Trophoblast cell (in vitro differentiated cells and primary cell): ENCODE measurements at regions not wholly inside any gene's neighbourhood (a gene's known extent, or its start where the extent isn't known, plus 50 kb on each side); places are given as distances from the start of the nearest gene placed in this dataset.

Source experiments
- DNase-seq, 2 donors: peaks; one replicate each; pipeline ENCODE4 v3.0.0-alpha.2; 2016
- H2AFZ ChIP-seq: 2 replicates; pipeline ENCODE4 v1.6.1; 2013; ENCODE audit warnings: low read length, moderate library complexity, mild to moderate bottlenecking; ENCODE audit not compliant: insufficient read depth, poor library complexity
- H2AK5ac ChIP-seq: 2 replicates; pipeline ENCODE4 v1.6.1; 2013; ENCODE audit warnings: mild to moderate bottlenecking, low read length
- H2BK120ac ChIP-seq: 2 replicates; pipeline ENCODE4 v1.6.1; 2013; ENCODE audit warnings: low read length, mild to moderate bottlenecking, moderate library complexity; ENCODE audit not compliant: insufficient read depth, poor library complexity
- H2BK12ac ChIP-seq: 2 replicates; pipeline ENCODE4 v1.6.1; 2013; ENCODE audit warnings: mild to moderate bottlenecking, low read length, moderate library complexity
- H2BK5ac ChIP-seq: 2 replicates; pipeline ENCODE4 v1.6.1; 2013; ENCODE audit warnings: low read length, low read depth, moderate library complexity, mild to moderate bottlenecking; ENCODE audit not compliant: poor library complexity
- H3K14ac ChIP-seq: 2 replicates; pipeline ENCODE4 v1.6.1; 2013; ENCODE audit warnings: mild to moderate bottlenecking, low read length
- H3K18ac ChIP-seq: 2 replicates; pipeline ENCODE4 v1.6.1; 2013; ENCODE audit warnings: mild to moderate bottlenecking, low read length
- H3K23ac ChIP-seq: 2 replicates; pipeline ENCODE4 v1.6.1; 2013; ENCODE audit warnings: low read length
- H3K27ac ChIP-seq: 2 replicates; pipeline ENCODE4 v1.5.1; 2013; ENCODE audit warnings: low read depth, mild to moderate bottlenecking, inconsistent platforms, low read length, moderate library complexity
- H3K27me3 ChIP-seq: 2 replicates; pipeline ENCODE4 v1.6.1; 2013; ENCODE audit warnings: inconsistent platforms, mild to moderate bottlenecking, low read length, moderate library complexity; ENCODE audit not compliant: insufficient read depth
- H3K36me3 ChIP-seq, 2 experiments: 1 replicate in 1 of 2; 2 replicates in 1 of 2; pipeline ENCODE4 v1.6.1; 2013; ENCODE audit warnings: low read length in 2 of 2, mild to moderate bottlenecking in 2 of 2, moderate library complexity in 1 of 2; ENCODE audit not compliant: insufficient read depth in 2 of 2, control insufficient read depth in 1 of 2
- H3K4ac ChIP-seq: 2 replicates; pipeline ENCODE4 v1.6.1; 2013; ENCODE audit warnings: low read depth, mild to moderate bottlenecking, low read length, moderate library complexity
- H3K4me1 ChIP-seq, 2 experiments: 1 replicate in 1 of 2; 2 replicates in 1 of 2; pipeline ENCODE4 v1.6.1; 2013; ENCODE audit warnings: low read length in 2 of 2, mild to moderate bottlenecking in 2 of 2, moderate library complexity in 1 of 2; ENCODE audit not compliant: insufficient read depth in 2 of 2, control insufficient read depth in 1 of 2
- H3K4me2 ChIP-seq: 2 replicates; pipeline ENCODE4 v1.6.1; 2013; ENCODE audit warnings: inconsistent platforms, mild to moderate bottlenecking, low read length, moderate library complexity
- H3K4me3 ChIP-seq: 2 replicates; pipeline ENCODE4 v1.5.1; 2013; ENCODE audit warnings: mild to moderate bottlenecking, low read depth, low read length, inconsistent platforms
- H3K79me1 ChIP-seq: one replicate; pipeline ENCODE4 v1.6.1; 2013; ENCODE audit warnings: low read length
- H3K79me2 ChIP-seq: 2 replicates; pipeline ENCODE4 v1.6.1; 2013; ENCODE audit warnings: low read length, mild to moderate bottlenecking; ENCODE audit not compliant: control insufficient read depth, insufficient read depth, poor library complexity
- H3K9ac ChIP-seq: 2 replicates; pipeline ENCODE4 v1.6.1; 2013; ENCODE audit warnings: mild to moderate bottlenecking, low read length
- H3K9me3 ChIP-seq: 2 replicates; pipeline ENCODE4 v1.6.1; 2013; ENCODE audit warnings: low read depth, mild to moderate bottlenecking, control low read depth, inconsistent platforms, low read length; ENCODE audit not compliant: insufficient read depth
- H4K12ac ChIP-seq: 2 replicates; pipeline ENCODE4 v1.6.1; 2013; ENCODE audit warnings: low read depth, mild to moderate bottlenecking, low read length, moderate library complexity
- H4K8ac ChIP-seq: 2 replicates; pipeline ENCODE4 v1.6.1; 2013; ENCODE audit warnings: low read depth, mild to moderate bottlenecking, low read length, moderate library complexity
- H4K91ac ChIP-seq: one replicate; pipeline ENCODE4 v1.6.1; 2013; ENCODE audit warnings: low read depth, mild to moderate bottlenecking, low read length, moderate library complexity
- WGBS: extraction: QIAGEN DNeasy Blood & Tissue Kit; methylation state at CpG from one replicate; pipeline ENCODE4 v1.1.7; 2013; ENCODE audit warnings: missing lambda C conversion rate; ENCODE audit not compliant: insufficient read length, insufficient coverage; ENCODE audit errors: extremely low coverage; 5-methylcytosine and 5-hydroxymethylcytosine counted together

GRCh38 chrX:134115270-134115669 is 121.7 kb upstream of the CCDC160 start:
- H4K8ac ChIP-seq: no peak overlapping the region
- no peak overlapping the region for H2BK5ac ChIP-seq
- H2AK5ac ChIP-seq: no peak overlapping the region
- no peak overlapping the region for H4K12ac ChIP-seq
- no peak overlapping the region for H3K4me3 ChIP-seq
- no peak overlapping the region for H3K4ac ChIP-seq
- whole genome bisulfite sequencing: no CpG with 5 or more reads among the region's 3 CpGs
- no peak overlapping the region for H2BK120ac ChIP-seq
- no peak overlapping the region for H2BK12ac ChIP-seq
- no peak overlapping the region for H3K23ac ChIP-seq
- no peaks in the 10 kb centered on the region for H3K79me1 ChIP-seq
- H2AFZ ChIP-seq: no peak overlapping the region
- H3K79me2 ChIP-seq: no peaks in the 10 kb centered on the region
- no peak overlapping the region for H4K91ac ChIP-seq
- no peaks in the 10 kb centered on the region for H3K9me3 ChIP-seq
- no peaks in the 10 kb centered on the region for H3K36me3 ChIP-seq
- H3K4me2 ChIP-seq: no peak overlapping the region
- H3K4me1 ChIP-seq: no peaks in the 10 kb centered on the region
- H3K27ac ChIP-seq: no peak overlapping the region
- H3K9ac ChIP-seq: no peak overlapping the region
- H3K14ac ChIP-seq: no peak overlapping the region
- DNase-seq: no peak
- H3K18ac ChIP-seq: no peak overlapping the region
- H3K27me3 ChIP-seq: no peaks in the 10 kb centered on the region

GRCh38 chrX:134137341-134137740 is 99.6 kb upstream of the CCDC160 start:
- Histone ChIP-seq H2AFZ (no peak overlapping the region), H3K9ac (no peak overlapping the region), H2BK120ac (no peak overlapping the region), H3K36me3 (no peaks in the 10 kb centered on the region), H4K12ac (no peak overlapping the region), H2BK12ac (no peak overlapping the region), H3K27me3 (no peaks in the 10 kb centered on the region), H3K4me3 (no peak overlapping the region), H3K4me2 (no peak overlapping the region), H3K18ac (no peak overlapping the region), H4K8ac (no peak overlapping the region), H3K4me1 (no peaks in the 10 kb centered on the region), H3K4ac (no peak overlapping the region), H2BK5ac (no peak overlapping the region), H3K79me2 (no peaks in the 10 kb centered on the region), H3K27ac (no peak overlapping the region), H4K91ac (no peak overlapping the region), H3K23ac (no peak overlapping the region), H3K79me1 (no peaks in the 10 kb centered on the region), H3K9me3 (no peaks in the 10 kb centered on the region), H3K14ac (no peak overlapping the region), H2AK5ac (no peak overlapping the region)
- no CpG with 5 or more reads among the region's 1 CpG for WGBS
- DNase-seq: no peak

GRCh38 chrX:134139090-134139489 is 97.9 kb upstream of the CCDC160 start:
- no peaks in the 10 kb centered on the region for H3K79me2 ChIP-seq
- no peak overlapping the region for H3K23ac ChIP-seq
- no peak overlapping the region for H2BK5ac ChIP-seq
- no peak overlapping the region for H4K8ac ChIP-seq
- H2BK120ac ChIP-seq: no peak overlapping the region
- H3K79me1 ChIP-seq: no peaks in the 10 kb centered on the region
- H3K9me3 ChIP-seq: no peaks in the 10 kb centered on the region
- H2BK12ac ChIP-seq: no peak overlapping the region
- no peaks in the 10 kb centered on the region for H3K36me3 ChIP-seq
- no peak overlapping the region for H3K4me2 ChIP-seq
- no peak overlapping the region for H4K91ac ChIP-seq
- no peak overlapping the region for H2AK5ac ChIP-seq
- no peak overlapping the region for H3K27ac ChIP-seq
- DNase-seq: no peak
- WGBS: no CpG with 5 or more reads among the region's 3 CpGs
- no peaks in the 10 kb centered on the region for H3K27me3 ChIP-seq
- H3K18ac ChIP-seq: no peak overlapping the region
- H3K14ac ChIP-seq: no peak overlapping the region
- no peak overlapping the region for H3K9ac ChIP-seq
- H3K4me1 ChIP-seq: no peaks in the 10 kb centered on the region
- H4K12ac ChIP-seq: no peak overlapping the region
- no peak overlapping the region for H2AFZ ChIP-seq
- H3K4ac ChIP-seq: no peak overlapping the region
- no peak overlapping the region for H3K4me3 ChIP-seq

- H2BK5ac ChIP-seq: no peak overlapping the region
Measured at GRCh38 chrX:134144231-134144630, 92.8 kb upstream of the CCDC160 start.

More at GRCh38 chrX:134144231-134144630, 92.8 kb upstream of the CCDC160 start:
- no peak overlapping the region for H3K23ac ChIP-seq
- H3K79me1 ChIP-seq: no peaks in the 10 kb centered on the region
- no CpG with 5 or more reads among the region's 1 CpG for WGBS
- no peak overlapping the region for H2AFZ ChIP-seq
- no peak overlapping the region for H4K12ac ChIP-seq
- H3K4ac ChIP-seq: no peak overlapping the region
- DNase-seq: peak in 1 of 2 donors; percentile 53
- H3K27me3 ChIP-seq: no peaks in the 10 kb centered on the region
- no peak overlapping the region for H3K27ac ChIP-seq
- H3K4me3 ChIP-seq: no peak overlapping the region
- no peak overlapping the region for H3K9ac ChIP-seq
- no peak overlapping the region for H2BK12ac ChIP-seq
- no peaks in the 10 kb centered on the region for H3K36me3 ChIP-seq
- no peaks in the 10 kb centered on the region for H3K79me2 ChIP-seq
- no peak overlapping the region for H4K91ac ChIP-seq
- H3K14ac ChIP-seq: no peak overlapping the region
- H2AK5ac ChIP-seq: no peak overlapping the region
- no peak overlapping the region for H3K4me2 ChIP-seq
- no peaks in the 10 kb centered on the region for H3K4me1 ChIP-seq
- no peaks in the 10 kb centered on the region for H3K9me3 ChIP-seq
- no peak overlapping the region for H4K8ac ChIP-seq
- no peak overlapping the region for H3K18ac ChIP-seq
- no peak overlapping the region for H2BK120ac ChIP-seq
